HG03432 (cell line): ENCODE measurements at regions not wholly inside any gene's neighbourhood (a gene's known extent, or its start where the extent isn't known, plus 50 kb on each side); places are given as distances from the start of the nearest gene placed in this dataset.
"Not testable (repeated sequence)": the region's sequence is repeated elsewhere in the genome, so short reads cannot be mapped to it uniquely, and the experiment has no call there.

Experiments
- ATAC-seq: cut with Tn5 transposase; IDR thresholded peaks from one replicate; pipeline ENCODE4 v1.9.1; 2021; ENCODE audit warnings: mild to moderate bottlenecking, moderate library complexity; ENCODE audit not compliant: unreplicated experiment

DNA sequence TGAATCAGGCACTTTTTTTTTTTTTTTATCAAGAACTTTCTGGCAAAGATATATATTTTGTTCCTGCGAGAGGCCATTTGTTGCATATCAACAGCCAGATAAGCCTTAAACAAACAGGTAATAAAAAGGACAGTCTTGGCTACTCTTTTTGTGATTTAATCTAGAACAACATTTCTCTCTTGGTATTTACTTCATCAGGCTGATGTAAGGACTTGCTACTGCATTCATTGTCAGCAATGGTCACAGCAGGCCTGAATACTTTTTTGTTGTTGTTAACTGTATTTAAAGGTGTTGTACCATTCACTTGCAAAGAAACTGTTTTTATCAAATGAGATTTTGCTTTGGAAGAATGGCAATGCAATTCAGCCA, 683.8 kb downstream of the IRS1 start:
- ATAC-seq = no peak

DNA sequence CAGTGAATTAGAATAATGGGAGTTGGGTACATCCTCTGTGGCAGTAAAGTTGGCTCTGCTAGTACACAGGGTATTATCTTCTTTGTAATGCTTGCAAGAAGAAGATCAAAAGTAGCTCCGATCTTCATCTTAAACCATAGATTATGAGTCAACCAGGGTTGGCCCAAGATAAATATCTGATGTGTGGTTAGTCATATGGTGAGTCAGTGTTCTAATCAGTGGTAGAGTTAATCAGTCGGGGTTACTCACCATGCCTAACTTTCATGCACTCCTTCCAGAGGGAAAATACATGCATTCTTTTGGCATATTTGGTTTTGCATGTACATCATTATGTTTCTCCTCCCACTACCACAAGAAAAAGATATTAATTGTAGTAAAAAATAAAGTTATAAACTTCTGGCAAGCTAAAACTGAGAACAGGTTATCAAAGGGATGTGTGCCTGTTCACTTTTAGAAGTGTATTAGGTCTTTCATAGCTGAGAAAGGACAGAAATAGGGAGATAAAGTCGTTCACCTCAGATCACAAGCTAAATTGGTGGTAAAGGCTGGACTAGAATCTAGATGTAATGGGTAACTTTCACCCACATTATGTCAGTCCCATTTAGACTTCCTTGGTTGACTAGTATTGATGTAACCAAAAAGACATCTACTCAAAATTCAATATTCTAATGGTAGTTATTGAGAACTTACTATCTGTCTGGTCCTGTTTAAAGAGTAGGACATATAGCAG, 684.4 kb downstream of the IRS1 start:
- no peak for ATAC-seq

DNA sequence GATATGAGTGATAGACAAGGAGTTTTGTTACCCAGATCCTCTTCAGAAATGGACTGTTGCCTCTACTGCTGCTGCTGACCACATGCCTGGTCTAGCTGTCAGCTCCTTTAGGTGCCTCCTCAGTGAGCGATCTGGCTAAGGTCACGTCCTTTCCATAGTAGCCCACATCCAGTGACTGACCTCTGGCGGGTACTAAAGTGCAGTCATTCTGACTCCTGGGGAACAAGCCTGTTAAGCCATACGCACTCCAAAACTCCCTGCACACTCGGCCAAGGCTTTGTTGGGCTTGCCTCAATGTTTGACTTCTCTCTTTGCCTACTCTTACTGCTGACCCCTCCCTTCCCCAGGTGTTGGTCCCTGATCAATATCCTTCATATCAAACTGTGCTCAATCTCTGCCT, 685.2 kb downstream of the IRS1 start:
- no peak for ATAC-seq

DNA sequence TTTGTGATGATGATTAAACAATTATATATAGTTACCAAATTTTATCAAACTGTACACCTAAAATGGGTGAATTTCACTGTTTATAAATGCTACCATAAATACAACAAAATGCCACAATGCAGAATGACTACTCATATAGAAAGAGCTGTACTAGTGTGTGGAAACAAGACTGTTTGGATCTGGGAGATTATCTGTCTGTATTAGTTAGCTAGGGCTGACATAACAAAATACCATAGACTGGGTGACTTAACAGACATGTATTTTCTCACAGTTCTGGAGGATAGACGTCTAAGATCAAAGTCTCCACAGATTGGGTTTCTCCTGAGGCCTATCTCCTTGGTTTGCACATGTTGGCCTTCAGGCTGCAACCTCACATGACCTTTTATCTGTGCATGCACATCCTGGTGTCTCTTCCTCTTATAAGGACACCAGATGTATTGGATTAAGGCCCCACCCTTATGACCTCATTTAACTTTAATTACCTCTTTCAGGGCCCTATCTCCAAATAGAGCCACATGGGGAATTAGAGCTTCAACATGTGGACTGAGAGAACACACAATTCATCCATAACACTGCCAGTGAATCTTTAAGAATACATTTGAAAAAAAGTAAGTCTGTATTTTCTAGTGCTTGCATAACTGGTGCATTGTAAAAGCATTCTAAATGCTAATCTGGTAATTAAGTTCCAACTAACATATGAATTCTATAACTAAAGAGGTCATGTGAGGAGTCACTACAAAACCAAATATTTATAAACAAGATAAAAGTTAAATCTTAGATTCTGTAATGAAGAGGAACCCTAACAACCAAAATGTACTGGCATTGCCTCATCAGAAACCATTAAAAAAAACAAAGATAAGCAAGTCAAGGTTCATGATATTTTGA, 699.6 kb downstream of the NYAP2 start:
- no peak for ATAC-seq

DNA sequence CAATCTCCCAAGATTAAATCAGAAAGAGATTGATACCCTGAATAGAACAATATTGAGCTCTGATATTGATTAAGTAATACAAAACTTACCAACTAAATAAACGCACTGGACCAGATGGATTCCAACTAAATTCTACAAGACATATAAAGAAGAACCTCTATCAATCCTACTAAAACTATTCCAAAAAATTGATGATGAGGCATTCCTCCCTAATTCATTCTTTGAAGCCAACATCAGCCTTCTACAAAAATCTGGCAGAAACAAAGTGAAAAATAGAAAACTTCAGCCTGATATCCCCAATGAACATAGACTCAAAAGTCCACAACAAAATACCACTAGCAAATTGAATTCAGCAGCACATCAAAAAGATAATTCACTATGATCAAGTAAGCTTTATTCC, 695.5 kb downstream of the NYAP2 start:
- ATAC-seq = no peak

DNA sequence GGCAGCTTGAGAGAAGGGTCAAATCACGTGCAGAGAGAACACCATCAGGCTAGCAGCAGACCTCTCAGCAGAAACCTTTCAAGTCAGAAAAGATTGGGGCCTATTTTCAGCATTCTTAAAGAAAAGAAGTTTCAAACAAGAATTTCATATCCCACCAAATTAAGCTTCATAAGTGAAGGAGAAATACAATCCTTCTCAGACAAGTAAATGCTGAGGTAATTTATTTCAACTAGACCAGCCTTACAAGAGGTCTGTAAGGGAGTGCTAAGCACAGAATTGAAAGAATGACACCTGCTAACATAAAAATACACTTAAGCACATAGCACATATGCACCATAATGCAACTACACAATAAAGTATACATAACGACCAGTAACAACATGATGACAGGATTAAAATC, 693.9 kb downstream of the NYAP2 start:
- no peak for ATAC-seq

DNA sequence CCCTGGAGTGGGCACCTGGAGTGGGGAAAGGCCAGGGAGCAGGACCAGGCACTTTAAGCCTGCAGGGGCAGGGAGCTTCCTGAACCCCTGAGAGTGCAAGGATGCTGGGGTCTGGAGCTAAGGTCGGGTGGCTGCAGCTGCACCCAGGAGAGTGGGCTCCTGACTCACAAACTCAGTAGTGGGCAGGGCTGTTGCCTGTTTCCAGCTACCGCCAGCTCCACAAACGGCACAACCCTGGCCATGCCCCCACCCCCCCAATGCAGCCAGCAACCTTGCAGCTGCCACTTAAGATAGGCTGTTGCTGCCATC, 688.8 kb downstream of the NYAP2 start:
- no peak for ATAC-seq

DNA sequence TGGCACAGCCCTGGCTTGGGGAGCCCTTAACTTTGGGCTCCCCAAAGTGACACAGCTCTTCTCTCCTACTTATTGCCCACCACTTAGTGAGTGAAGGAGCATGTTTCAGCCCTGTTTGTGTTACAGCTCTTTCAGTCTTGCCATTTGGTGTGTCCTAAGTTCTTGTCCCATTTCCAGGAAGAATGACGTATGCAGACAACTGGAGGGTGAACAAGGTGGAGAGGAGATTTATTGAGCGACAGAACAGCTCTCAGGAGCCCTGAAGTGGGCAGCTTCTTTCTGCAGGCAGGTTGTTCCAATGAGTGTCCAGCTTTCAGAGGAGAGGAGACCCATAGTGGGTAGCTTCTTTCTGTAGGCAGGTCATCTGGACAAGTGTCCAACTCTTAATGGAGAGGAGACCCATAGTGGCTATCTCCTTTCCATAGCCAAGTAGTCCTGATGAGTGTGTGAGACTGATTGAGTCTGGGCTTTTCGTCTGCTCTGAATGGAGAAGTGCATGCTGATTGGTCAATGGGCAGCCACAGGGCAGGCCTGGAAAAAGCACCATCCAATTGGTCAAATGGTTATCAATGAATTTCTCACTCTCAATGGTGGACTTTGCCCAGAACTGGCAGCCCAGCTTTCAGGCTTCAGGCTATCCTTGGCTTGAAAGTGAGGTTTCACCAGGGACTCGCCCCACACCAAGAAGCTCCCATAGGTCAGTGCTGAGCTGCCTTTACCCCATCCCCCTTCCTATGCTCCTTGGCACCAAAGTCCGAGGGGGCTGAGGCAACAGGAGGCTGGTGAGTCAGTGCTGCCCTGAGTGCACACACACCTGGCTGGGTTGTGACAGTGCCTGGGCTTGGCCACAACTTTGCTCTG, 688.2 kb downstream of the NYAP2 start:
- no peak for ATAC-seq

DNA sequence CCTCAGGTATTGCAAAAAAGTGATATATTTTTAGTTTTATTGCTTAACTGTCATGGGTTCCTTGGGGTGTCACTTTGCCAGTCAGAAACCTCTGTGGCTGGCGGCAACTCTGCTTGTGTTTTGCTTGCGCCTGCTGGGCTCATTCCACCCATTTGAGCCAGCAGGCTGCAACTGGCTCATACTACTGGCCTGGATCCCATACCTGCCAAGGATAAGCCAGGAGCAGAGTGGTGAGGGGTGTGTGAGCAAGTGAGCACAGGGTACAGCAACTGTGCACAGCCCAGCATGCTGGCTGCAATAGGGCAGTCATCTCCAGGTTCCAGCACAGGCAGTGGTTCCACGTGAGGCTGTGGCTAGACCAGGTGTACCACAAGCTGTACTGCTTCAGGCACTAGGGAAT, 687.5 kb downstream of the NYAP2 start:
- ATAC-seq = no peak

DNA sequence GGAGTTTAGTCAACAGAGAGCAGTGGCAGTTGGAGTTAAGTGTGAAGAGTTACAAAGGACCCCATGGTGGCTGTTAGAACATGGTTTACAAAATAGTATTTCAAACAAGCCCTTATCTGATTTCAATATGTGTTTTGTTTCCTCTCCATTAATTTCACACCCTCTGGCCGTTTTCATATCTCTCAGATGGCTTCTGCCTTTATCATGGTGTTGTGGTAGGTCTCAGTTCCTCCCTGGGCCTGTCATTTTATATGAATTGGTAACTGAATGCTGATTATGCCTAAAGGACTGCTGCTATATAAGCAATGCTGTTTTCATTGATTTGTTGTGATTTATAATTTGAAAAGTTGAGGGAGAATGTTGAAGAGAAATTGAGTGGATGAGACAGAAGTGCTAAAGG, 686.7 kb downstream of the NYAP2 start:
- ATAC-seq = peak; percentile 43

DNA sequence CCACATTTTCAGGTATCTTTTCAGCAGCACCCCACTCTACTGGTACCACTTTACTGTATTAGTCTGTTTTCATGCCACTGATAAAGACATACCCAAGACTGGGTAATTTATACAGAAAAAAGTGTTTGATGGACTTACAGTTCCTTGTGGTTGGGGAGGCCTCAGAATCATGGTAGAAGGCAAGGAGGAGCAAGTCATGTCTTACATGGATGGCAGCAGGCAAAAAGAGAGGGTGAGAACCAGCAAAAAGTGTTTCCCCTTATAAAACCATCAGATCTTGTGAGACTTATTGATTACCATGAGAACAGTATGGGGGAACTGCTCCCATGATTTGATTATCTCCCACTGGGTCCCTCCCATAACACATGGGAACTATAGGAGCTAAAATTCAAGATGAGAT, 685.9 kb downstream of the NYAP2 start:
- not testable (repeated sequence) for ATAC-seq

DNA sequence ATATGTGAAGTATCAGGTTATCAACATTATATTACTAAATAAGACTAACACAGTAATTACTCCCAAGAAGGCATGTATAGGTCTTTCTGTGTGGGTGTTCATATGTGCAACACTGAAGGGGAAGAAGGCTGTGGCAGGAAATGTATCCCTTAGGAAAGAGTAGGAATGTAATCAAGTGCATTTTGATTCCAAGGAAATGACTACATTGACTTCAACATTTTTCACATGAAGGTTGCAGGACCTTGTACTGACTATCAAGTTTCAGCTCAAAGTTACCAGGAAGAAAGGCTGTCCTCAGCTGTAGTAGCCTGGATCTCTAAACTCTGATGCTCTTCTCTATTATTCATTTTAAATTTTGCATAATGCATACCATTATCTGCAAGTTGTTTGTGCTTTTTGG, 680.8 kb downstream of the NYAP2 start:
- no peak for ATAC-seq

DNA sequence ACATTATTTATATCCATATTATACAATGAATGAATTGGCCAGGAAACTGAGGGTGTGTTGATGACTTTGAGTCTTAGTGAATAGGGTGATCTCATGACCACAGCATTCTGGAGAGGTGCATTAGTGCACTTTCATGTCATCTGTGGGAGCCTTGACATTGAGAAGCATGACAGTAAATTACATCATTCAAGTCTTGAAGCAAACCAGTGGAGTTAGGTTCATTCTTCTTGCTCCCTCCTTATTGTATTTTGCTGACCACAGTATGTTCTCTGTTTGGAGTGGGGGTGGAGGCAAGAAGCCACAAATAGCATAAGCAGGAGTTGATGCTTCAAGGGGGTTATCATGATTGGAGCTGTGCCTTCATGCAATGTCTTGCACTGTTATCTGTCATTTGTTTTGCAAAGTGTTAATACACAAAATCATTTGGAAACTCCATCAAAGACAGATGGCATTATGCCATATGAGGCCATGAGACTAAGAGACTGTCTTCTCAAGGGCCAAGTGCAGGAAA, 680.2 kb downstream of the NYAP2 start:
- no peak for ATAC-seq

DNA sequence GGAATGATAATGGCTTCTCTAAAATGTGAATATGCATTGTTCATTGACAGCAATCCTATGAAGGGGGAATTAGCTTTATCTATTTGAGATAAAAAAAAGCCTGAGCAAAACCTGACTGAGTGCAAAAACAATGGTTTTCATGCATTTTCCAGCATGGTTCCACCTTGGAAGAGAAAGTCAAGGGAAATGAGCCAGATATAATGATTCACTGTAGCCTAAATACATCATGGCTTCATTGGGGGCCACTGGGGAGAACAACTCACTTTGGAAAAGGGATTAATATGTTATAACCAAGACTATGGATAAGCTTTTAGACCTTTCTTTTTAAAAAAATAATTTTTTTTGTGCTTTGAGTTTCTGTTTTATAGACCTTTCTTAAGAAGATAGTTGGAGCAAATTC, 679.7 kb downstream of the NYAP2 start:
- ATAC-seq = no peak

DNA sequence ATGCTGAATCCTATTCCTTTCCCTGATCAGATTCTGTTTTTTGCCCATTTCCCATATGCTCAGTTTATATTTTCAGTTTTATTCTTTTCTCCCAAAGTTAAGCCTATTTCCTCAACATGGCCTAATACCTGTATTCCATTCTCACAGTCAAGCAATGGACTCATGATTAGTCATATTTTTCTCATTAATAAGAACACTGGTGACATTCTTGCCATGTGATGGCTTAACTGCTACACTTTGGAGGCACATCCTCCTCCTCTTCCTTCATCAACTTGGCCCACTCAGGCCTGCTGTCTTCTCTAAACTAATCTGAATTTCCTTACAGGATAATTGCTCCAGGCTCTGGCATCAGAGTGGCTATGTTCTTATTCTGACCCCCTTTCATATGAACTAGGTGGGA, 679.2 kb downstream of the NYAP2 start:
- ATAC-seq = no peak

DNA sequence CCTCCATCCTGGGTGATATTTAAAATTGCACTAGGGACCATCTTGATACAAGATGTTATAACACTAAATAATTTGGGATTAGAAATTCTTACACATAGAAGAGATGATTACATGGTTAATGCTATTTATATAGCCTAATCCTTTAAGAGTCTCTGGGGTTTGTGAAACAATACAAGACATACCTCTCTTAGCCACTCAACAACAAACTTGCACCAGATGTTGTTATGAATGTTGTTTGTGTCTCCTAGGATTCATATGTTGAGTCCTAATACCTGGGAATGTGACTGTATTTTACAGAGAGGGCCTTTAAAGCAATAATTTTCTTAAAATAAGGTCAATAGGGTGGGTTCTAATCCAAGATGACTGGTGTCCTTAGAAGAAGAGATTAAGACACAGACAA, 678.3 kb downstream of the NYAP2 start:
- no peak for ATAC-seq

DNA sequence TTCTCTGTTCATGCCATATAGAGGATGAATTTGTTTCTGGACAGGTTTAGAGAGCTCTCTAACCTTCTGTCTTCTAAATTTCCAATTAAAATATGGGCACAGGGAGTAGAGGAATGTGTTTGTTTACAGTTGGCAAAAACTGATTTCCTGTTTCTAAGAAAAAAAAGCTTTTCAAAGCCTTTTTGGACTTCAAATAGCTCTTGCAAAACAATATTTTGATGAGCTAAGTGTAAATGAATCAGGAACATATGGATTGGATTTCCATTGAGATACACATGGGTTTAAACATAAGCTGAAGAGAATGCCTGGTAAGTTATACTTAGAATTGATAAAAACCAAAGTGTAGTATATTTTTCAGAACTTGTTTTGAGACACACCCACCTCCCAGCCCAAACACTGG, 677.5 kb downstream of the NYAP2 start:
- ATAC-seq = no peak

DNA sequence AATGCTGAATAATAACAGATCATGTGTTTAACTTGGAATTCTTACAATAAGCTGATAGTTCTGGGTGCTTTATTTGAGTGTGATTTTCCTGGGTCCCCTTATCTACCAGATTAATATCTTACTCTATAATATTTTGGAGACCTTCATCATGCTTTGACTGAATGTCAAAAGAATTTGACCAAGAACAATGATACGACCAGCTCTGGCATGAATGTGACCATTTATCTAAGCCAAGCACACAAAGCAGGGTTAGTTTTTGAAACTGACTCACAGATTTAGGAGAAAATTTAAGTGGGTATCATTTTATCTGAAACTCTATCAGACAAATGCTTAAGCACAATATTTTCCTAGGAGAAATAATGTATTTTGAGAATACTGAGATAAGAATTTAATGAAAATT, 677.0 kb downstream of the NYAP2 start:
- no peak for ATAC-seq

DNA sequence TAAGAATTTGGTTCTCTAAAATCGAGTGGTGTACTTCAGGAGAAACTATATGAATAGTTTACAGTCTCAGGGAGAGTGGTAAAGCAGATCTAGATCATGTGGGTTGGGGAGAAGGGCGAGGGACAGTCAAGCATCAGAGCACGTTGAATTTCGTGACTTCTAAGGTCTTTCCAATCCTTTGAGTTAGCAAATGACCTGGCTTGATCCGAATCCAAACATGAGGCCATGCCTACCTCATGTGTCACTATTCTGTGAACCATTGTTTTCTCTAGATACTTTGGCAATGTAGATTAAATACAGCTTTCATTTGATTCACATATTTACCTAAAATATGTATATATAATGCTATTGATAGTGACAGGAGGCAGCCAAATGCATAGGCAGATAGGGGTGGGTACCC, 674.9 kb downstream of the NYAP2 start:
- ATAC-seq = no peak

DNA sequence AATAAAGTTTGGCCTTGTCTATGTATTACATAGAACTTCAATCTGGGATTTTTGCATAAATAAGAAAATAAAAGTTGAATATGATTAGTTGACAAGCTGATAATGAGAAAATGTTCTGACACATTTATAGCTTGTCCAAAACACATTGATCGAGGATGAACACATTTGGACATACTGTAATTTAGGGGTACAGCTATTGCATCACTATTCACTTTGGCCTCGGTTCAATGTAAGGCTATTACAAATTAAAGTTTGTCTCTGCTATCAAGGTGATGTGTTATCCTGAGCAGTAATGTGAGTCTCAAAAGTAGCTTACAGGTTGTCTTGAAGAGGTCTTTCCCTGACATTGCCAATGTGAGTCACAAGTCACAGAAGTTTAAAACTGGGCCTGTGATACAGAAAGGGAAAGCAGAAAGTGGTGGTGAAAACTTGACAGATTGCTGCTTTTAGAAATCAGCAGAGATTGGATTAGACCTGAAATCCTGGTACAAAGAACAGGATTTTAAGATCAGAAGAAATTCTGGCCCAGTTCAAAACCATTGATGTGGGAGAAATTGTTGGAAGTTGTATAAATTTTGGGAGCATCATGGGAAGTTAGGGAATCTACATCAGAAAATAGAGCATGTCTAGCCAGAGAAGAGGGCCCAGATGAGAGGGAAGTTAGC, 674.1 kb downstream of the NYAP2 start:
- ATAC-seq = no peak

DNA sequence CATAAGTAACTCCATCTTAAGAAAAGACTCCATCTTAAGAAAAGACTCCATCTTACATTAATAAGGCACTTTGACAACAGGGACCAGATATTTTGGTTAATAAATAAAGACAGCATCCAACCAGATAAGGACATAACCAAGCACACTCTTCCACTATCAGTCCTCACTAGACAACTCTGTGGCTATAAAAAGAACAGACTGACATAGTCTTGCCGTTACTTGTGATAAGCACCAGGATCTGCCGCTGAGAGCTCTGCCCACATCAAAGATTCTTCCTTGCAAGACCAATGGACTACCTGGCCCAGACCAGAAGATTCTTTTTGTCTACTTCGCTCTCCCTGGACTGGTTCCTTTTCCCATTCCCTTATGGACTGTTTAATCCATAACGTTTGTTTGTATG, 667.4 kb downstream of the NYAP2 start:
- no peak for ATAC-seq
